NCI-H69 (cell line): ENCODE measurements at regions not wholly inside any gene's neighbourhood (a gene's known extent, or its start where the extent isn't known, plus 50 kb on each side); places are given as distances from the start of the nearest gene placed in this dataset.

Experiments
- DNase-seq: peaks from one replicate; lab custom pipeline; 2025; lab: John Stamatoyannopoulos, UW

GRCh38 chr10:25113191-25114035 is 61.4 kb upstream of the GPR158 start:
- peak; percentile 90 for DNase-seq

GRCh38 chr10:25114036-25114411 is 60.8 kb upstream of the GPR158 start:
- DNase-seq, result no peak

GRCh38 chr10:25117757-25118156 is 57.0 kb upstream of the GPR158 start:
- DNase-seq, result no peak

- no peak for DNase-seq
These were observed 54.6 kb upstream of the GPR158 start for GRCh38 chr10:25120188-25120587.
